Stimulated activated memory B cell treated with anti-CD40 and anti-IgM and Interleukin-4, amounts not matched to agents 10 μg/mL and 1 μg/mL and 100 μg/mL, for 72 hours (primary cell): ENCODE measurements at regions not wholly inside any gene's neighbourhood (a gene's known extent, or its start where the extent isn't known, plus 50 kb on each side); places are given as distances from the start of the nearest gene placed in this dataset.

Experiments
- ATAC-seq: fragments of 150-1000 bp; cut with Tn5 transposase; 2 replicates; pipeline ENCODE4 v1.10.0; 2021
- H3K27ac Mint-ChIP-seq: one replicate; pipeline ENCODE4 v1.8.0; 2022; ENCODE audit warnings: mild to moderate bottlenecking, mixed read lengths
- H3K27me3 Mint-ChIP-seq: one replicate; pipeline ENCODE4 v1.8.0; 2022; ENCODE audit warnings: mixed read lengths
- H3K36me3 Mint-ChIP-seq: one replicate; pipeline ENCODE4 v1.8.0; 2022; ENCODE audit warnings: mixed read lengths
- H3K4me1 Mint-ChIP-seq: one replicate; pipeline ENCODE4 v1.8.0; 2022; ENCODE audit warnings: mixed read lengths
- H3K4me3 Mint-ChIP-seq: one replicate; pipeline ENCODE4 v1.8.0; 2022; ENCODE audit warnings: mild to moderate bottlenecking, moderate library complexity, mixed read lengths
- H3K9me3 Mint-ChIP-seq: one replicate; pipeline ENCODE4 v1.8.0; 2022; ENCODE audit warnings: mixed read lengths

GRCh38 chr9:90420768-90421513, 221.7 kb downstream of the DIRAS2 start:
- Mint-ChIP-seq H3K27ac (no peak overlapping the region), H3K36me3 (no peaks in the 10 kb centered on the region), H3K4me3 (no peak overlapping the region), H3K9me3 (no peaks in the 10 kb centered on the region), H3K27me3 (no peaks in the 10 kb centered on the region), H3K4me1 (no peaks in the 10 kb centered on the region)
- no peak for ATAC-seq

DNA sequence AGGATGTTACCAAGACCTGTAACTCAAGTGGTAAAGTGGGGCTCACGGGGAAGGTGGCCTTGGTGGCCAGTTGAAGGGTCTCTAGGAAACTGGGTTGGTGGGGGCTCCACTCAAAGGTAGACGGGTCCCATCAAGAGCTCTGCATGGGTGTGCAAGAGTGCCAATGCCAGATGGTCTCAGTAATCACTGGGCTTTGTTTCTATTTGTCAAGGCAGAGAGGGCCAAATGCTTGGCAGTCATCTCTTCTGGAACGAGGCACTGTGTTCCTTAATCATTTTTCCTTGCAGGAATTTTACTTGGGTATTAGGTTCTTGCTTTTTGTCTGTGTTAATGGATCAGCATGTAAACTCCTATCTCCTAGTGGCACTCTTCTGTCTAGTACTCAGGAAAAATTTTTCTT, 220.8 kb downstream of the DIRAS2 start:
- no peaks in the 10 kb centered on the region for H3K36me3 Mint-ChIP-seq
- no peaks in the 10 kb centered on the region for H3K4me1 Mint-ChIP-seq
- ATAC-seq: no peak
- H3K27ac Mint-ChIP-seq: no peak overlapping the region
- H3K9me3 Mint-ChIP-seq: no peaks in the 10 kb centered on the region
- H3K4me3 Mint-ChIP-seq: no peak overlapping the region
- H3K27me3 Mint-ChIP-seq: no peaks in the 10 kb centered on the region

DNA sequence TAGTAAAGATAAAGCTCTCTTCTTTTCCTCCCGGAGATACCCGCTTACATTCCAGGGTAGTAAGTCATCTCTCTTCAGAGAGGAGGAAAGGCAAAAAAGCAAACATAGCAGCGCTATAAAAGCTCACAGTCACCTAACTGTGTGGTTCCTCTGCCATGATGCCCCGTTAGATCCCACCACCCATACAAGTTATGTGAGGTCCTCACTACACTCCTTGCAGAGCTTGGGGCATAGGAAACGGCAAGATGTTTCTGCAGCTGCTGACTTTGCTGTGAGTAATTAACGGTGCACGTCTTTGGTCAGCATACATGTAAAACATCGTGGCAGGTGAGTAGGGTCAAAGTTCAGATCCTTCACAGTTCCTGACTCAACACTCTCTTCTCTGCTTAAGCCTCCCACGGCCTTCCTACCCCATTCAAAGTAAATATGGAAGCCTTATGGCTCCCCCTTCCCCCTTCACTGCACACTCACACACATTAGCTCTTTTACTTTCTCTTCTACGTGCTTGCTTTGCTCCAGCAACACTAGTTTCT, 218.9 kb downstream of the DIRAS2 start:
- Mint-ChIP-seq H3K9me3 (no peaks in the 10 kb centered on the region), H3K27ac (no peak overlapping the region), H3K4me3 (no peak overlapping the region), H3K36me3 (no peaks in the 10 kb centered on the region), H3K4me1 (no peaks in the 10 kb centered on the region), H3K27me3 (peaks cover 15% of the 10 kb centered on the region)
- ATAC-seq: no peak

GRCh38 chr9:90428517-90428916, 214.1 kb downstream of the DIRAS2 start:
- H3K27me3 Mint-ChIP-seq: peaks cover 28% of the 10 kb centered on the region
- H3K4me3 Mint-ChIP-seq: no peak overlapping the region
- H3K36me3 Mint-ChIP-seq: no peaks in the 10 kb centered on the region
- no peaks in the 10 kb centered on the region for H3K4me1 Mint-ChIP-seq
- H3K27ac Mint-ChIP-seq: no peak overlapping the region
- ATAC-seq: no peak
- no peaks in the 10 kb centered on the region for H3K9me3 Mint-ChIP-seq

- H3K4me3 Mint-ChIP-seq: no peak overlapping the region
- no peaks in the 10 kb centered on the region for H3K36me3 Mint-ChIP-seq
- no peaks in the 10 kb centered on the region for H3K9me3 Mint-ChIP-seq
- no peak overlapping the region for H3K27ac Mint-ChIP-seq
- no peak for ATAC-seq
- no peaks in the 10 kb centered on the region for H3K4me1 Mint-ChIP-seq
- peaks cover 41% of the 10 kb centered on the region for H3K27me3 Mint-ChIP-seq
These were observed 209.7 kb downstream of the DIRAS2 start for GRCh38 chr9:90432951-90433350.

- Mint-ChIP-seq H3K27ac (no peak overlapping the region), H3K9me3 (no peaks in the 10 kb centered on the region), H3K27me3 (peaks cover 36% of the 10 kb centered on the region), H3K36me3 (no peaks in the 10 kb centered on the region), H3K4me3 (no peak overlapping the region), H3K4me1 (no peaks in the 10 kb centered on the region)
- no peak for ATAC-seq
These were observed 209.2 kb downstream of the DIRAS2 start for GRCh38 chr9:90433398-90433941.

DNA sequence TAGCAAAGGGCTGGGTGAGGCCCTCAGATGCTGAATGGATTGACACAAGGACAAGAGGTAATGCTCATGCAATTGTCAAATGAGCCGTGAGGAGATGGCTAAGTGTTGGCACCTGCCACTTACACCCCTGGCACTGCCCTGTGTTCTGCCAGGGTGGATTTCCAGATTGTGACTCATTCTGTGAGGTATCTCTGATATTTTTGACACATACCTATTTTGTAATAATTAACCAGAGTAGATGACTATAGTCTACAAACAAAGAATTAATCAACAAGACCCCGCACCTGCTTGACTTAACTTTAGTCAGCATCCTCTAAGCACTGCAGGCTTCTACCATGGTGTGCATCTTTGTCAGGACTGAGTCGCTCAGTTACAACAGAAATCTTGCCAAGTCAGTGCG, 200.8 kb downstream of the DIRAS2 start:
- peaks cover 6% of the 10 kb centered on the region for H3K9me3 Mint-ChIP-seq
- no peak for ATAC-seq
- peaks cover 6% of the 10 kb centered on the region for H3K27me3 Mint-ChIP-seq

DNA sequence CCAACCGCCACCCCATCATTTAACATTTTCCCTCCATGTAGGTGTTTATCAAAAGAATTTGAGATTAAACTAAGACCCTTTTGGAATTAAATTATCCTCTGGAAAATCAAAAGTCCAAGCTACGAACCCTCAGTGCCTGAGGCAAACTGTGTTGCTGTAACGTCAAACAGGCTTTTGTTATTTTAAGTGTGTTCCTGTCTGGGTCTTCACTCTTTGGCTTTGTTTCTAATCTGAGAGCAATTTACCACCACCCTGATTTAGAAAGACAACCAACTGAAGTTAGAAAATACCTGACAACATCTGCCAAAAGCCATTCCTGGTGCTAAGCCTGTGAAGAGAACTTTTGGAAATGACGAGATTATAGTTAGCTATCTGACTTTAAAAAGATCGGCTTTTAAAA, 199.9 kb downstream of the DIRAS2 start:
- Mint-ChIP-seq H3K27me3 (peaks cover 15% of the 10 kb centered on the region), H3K36me3 (no peaks in the 10 kb centered on the region), H3K9me3 (peaks cover 6% of the 10 kb centered on the region), H3K4me3 (no peak overlapping the region), H3K4me1 (no peaks in the 10 kb centered on the region), H3K27ac (no peak overlapping the region)
- no peak for ATAC-seq

More for the DNA sequence above, 200.8 kb downstream of the DIRAS2 start:
- Mint-ChIP-seq H3K4me1 (no peaks in the 10 kb centered on the region), H3K36me3 (no peaks in the 10 kb centered on the region), H3K4me3 (no peak overlapping the region), H3K27ac (no peak overlapping the region)

DNA sequence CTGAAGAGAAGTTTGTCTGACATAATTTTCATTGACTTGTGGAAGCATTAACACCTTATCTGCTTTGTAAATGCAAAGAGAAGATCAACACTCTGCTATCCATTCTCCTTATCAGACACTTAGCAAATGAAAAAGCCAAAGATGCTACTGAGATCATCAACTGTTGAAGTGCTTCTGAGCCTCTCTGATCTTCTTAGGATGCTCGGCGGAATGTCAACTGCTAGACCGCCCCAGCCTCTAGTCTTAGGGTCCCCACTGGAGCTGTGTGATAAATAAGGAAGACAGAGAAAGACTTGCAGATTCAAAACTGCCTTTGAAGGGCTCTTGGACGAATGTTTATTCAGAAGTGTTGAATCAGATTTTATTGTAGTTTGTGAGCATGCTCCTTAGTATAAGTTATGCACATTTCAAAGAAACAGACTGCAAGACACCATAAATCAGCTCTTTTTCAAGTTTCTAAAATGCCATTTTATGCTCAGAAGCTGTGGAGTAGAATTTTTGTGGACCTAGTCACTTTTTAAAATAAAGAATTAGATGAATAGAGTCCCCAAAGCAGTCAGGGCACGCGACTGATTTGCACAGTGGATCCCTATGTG, 197.9 kb downstream of the DIRAS2 start:
- no peak overlapping the region for H3K4me3 Mint-ChIP-seq
- H3K4me1 Mint-ChIP-seq: no peaks in the 10 kb centered on the region
- no peak overlapping the region for H3K27ac Mint-ChIP-seq
- ATAC-seq: no peak
- H3K27me3 Mint-ChIP-seq: peaks cover 18% of the 10 kb centered on the region
- H3K36me3 Mint-ChIP-seq: no peaks in the 10 kb centered on the region
- H3K9me3 Mint-ChIP-seq: peaks cover 4% of the 10 kb centered on the region

DNA sequence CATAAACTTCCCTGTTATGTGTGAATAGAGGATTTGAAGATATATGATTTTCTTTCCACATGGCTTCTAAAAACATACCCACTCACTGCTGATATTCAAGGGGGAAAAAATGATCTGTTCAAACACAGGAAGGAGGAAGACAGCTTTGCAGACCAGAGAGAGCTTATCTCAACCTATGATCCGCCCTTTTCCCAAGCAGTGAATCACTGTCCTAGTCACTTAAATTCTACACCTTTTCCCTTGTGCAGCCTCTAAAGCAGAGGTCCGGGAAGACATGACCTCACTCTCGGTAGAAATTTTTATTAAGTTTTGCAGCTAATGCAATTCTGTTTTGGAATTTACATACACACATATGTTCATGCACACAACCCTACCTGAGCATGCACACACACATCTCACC, 197.2 kb downstream of the DIRAS2 start:
- H3K4me3 Mint-ChIP-seq: no peak overlapping the region
- ATAC-seq: no peak
- H3K9me3 Mint-ChIP-seq: no peaks in the 10 kb centered on the region
- H3K36me3 Mint-ChIP-seq: no peaks in the 10 kb centered on the region
- H3K4me1 Mint-ChIP-seq: no peaks in the 10 kb centered on the region
- H3K27ac Mint-ChIP-seq: no peak overlapping the region
- H3K27me3 Mint-ChIP-seq: peaks cover 18% of the 10 kb centered on the region

GRCh38 chr9:90446200-90446948, 196.2 kb downstream of the DIRAS2 start:
- peaks cover 18% of the 10 kb centered on the region for H3K27me3 Mint-ChIP-seq
- no peak for ATAC-seq

GRCh38 chr9:90447773-90448172, 194.9 kb downstream of the DIRAS2 start:
- Mint-ChIP-seq H3K4me3 (no peak overlapping the region), H3K36me3 (no peaks in the 10 kb centered on the region), H3K27me3 (peaks cover 15% of the 10 kb centered on the region), H3K27ac (no peak overlapping the region), H3K9me3 (no peaks in the 10 kb centered on the region), H3K4me1 (no peaks in the 10 kb centered on the region)
- ATAC-seq: no peak

More at GRCh38 chr9:90446200-90446948, 196.2 kb downstream of the DIRAS2 start:
- H3K4me3 Mint-ChIP-seq: no peak overlapping the region
- no peaks in the 10 kb centered on the region for H3K4me1 Mint-ChIP-seq
- H3K27ac Mint-ChIP-seq: no peak overlapping the region
- H3K36me3 Mint-ChIP-seq: no peaks in the 10 kb centered on the region
- no peaks in the 10 kb centered on the region for H3K9me3 Mint-ChIP-seq

DNA sequence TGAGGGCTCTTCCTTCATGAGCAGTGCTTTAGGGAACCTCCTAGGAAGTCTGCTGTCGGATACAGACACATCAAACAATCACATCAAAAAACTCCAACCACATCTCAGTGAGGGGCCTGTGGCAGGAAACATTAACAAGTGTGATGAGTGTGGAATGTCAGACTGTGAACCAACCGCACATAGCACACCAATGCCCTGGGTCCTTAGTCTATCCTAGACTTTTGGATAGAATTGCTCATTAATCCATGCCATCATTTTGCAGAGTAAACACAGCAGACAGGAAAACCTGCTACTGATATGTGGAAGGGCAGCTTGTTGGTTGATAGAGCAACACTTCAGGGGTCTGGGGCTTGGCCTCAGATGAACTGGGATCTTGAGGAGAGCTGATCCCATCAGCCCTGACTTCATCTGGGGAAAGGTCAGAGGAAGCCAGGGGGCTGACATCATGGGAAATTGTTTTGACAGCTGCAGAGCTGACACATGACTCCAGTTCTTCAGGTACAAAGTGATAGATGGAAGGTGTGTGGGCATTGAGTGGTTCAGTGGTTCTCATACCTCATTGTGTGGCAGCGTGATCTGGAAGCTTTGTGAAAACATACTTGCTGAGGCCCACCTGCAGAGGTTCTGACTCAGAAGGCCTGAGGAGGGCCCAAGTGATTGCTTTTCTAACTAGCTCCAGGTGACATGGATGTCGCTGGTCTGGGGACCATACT, 193.3 kb downstream of the DIRAS2 start:
- no peaks in the 10 kb centered on the region for H3K4me1 Mint-ChIP-seq
- peaks cover 3% of the 10 kb centered on the region for H3K9me3 Mint-ChIP-seq
- H3K4me3 Mint-ChIP-seq: no peak overlapping the region
- no peak overlapping the region for H3K27ac Mint-ChIP-seq
- ATAC-seq: no peak
- H3K36me3 Mint-ChIP-seq: no peaks in the 10 kb centered on the region
- H3K27me3 Mint-ChIP-seq: peaks cover 12% of the 10 kb centered on the region

- Mint-ChIP-seq H3K4me1 (no peaks in the 10 kb centered on the region), H3K36me3 (no peaks in the 10 kb centered on the region), H3K27me3 (peaks cover 12% of the 10 kb centered on the region), H3K9me3 (peaks cover 3% of the 10 kb centered on the region), H3K27ac (no peak overlapping the region), H3K4me3 (no peak overlapping the region)
- ATAC-seq: no peak
These were observed 190.8 kb downstream of the DIRAS2 start for GRCh38 chr9:90451804-90452203.

GRCh38 chr9:90455316-90455715, 187.3 kb downstream of the DIRAS2 start:
- H3K27ac Mint-ChIP-seq: no peak overlapping the region
- no peaks in the 10 kb centered on the region for H3K36me3 Mint-ChIP-seq
- no peaks in the 10 kb centered on the region for H3K27me3 Mint-ChIP-seq
- no peak for ATAC-seq
- peaks cover 3% of the 10 kb centered on the region for H3K9me3 Mint-ChIP-seq
- no peaks in the 10 kb centered on the region for H3K4me1 Mint-ChIP-seq
- H3K4me3 Mint-ChIP-seq: no peak overlapping the region
